HepG2 (cell line): ENCODE measurements at regions not wholly inside any gene's neighbourhood (a gene's known extent, or its start where the extent isn't known, plus 50 kb on each side); places are given as distances from the start of the nearest gene placed in this dataset.

Experiments used
- MXI1 ChIP-seq: IDR thresholded peaks from 3 replicates; pipeline ENCODE4 v1.6.1; 2012; ENCODE audit warnings: low read depth, low read length, inconsistent platforms, borderline replicate concordance
- ZNF264 ChIP-seq: sonication (generic); formaldehyde crosslinking; IDR thresholded peaks from 2 replicates; pipeline ENCODE4 v1.4.0; 2020; ENCODE audit warnings: missing genetic modification reagents
- TF ChIP-seq, protein P1 (sequence below): sonication (generic); formaldehyde crosslinking; IDR thresholded peaks from 2 replicates; pipeline ENCODE4 v1.4.0; 2020; ENCODE audit warnings: missing genetic modification reagents

GRCh38 chrX:819684-820083 lies 189.1 kb downstream of the SHOX start:
- no peak for TF ChIP-seq ZNF264 (CRISPR knock-in tag)
- TF ChIP-seq, protein P1, sequence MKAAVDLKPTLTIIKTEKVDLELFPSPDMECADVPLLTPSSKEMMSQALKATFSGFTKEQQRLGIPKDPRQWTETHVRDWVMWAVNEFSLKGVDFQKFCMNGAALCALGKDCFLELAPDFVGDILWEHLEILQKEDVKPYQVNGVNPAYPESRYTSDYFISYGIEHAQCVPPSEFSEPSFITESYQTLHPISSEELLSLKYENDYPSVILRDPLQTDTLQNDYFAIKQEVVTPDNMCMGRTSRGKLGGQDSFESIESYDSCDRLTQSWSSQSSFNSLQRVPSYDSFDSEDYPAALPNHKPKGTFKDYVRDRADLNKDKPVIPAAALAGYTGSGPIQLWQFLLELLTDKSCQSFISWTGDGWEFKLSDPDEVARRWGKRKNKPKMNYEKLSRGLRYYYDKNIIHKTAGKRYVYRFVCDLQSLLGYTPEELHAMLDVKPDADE: no peak
- no peak for TF ChIP-seq MXI1
